Spleen (tissue), 7 donors: ENCODE measurements at regions not wholly inside any gene's neighbourhood (a gene's known extent, or its start where the extent isn't known, plus 50 kb on each side); places are given as distances from the start of the nearest gene placed in this dataset.

Experiments used
- CTCF ChIP-seq, 11 experiments: fragments of 200-600 bp in 7 of 11; fragments of 450-650 bp in 4 of 11; sonication (generic) in 4 of 11; IDR thresholded peaks in 8 of 11; conservative IDR thresholded peaks in 3 of 11; 1 replicate in 7 of 11; 2 replicates in 4 of 11; pipeline versions ENCODE4 v1.4.0 to v1.8.0; 2016 to 2021; ENCODE audit warnings: antibody characterized with exemption in 11 of 11, inconsistent platforms in 4 of 11, mild to moderate bottlenecking in 1 of 11
- POLR2A ChIP-seq, 3 donors: fragments of 450-650 bp; IDR thresholded peaks; one replicate each; pipeline ENCODE4 v1.5.1; 2017; ENCODE audit warnings: antibody characterized with exemption in 3 of 3, mild to moderate bottlenecking in 1 of 3
- donor health status: DM: no; HTN: no; CAD: no; lungs with moderate emphysema.
- donor health status: DM: no; HTN: no; CAD: no.
- donor health status: DM: no; HTN: no; CAD: no.

GRCh38 chr3:462851-463250 is 266.3 kb downstream of the CHL1 start:
- TF ChIP-seq CTCF (IDR thresholded peaks at IDR 0.05 in 8 of 11, conservative IDR thresholded peaks at IDR 0.05 in 3 of 11) (no peak), POLR2A (IDR thresholded peaks at IDR 0.05) (no peak)
